ENCODE measurements at regions not wholly inside any gene's neighbourhood (a gene's known extent, or its start where the extent isn't known, plus 50 kb on each side); places are given as distances from the start of the nearest gene placed in this dataset.

GRCh38 chr14:71481021-71481654 lies 451.1 kb upstream of the RGS6 start:
- Histone ChIP-seq H3K9ac (ENCODE audit: low read length) (no peak overlapping the region), H3K36me3 (ENCODE audit: insufficient read depth, low read length) (no peaks in the 10 kb centered on the region), H3K9me2 (ENCODE audit: insufficient read depth, low read length) (no peaks in the 10 kb centered on the region), H3F3A (ENCODE audit: insufficient read depth, low read length, poor library complexity, severe bottlenecking) (no peaks in the 10 kb centered on the region), H3K4me3 (ENCODE audit: low read length) (no peak overlapping the region), H3K79me2 (replicated peaks; ENCODE audit: insufficient read depth, low read length) (no peaks in the 10 kb centered on the region), H3K27ac (ENCODE audit: low read length) (no peak overlapping the region), H4K20me1 (ENCODE audit: insufficient read depth) (no peaks in the 10 kb centered on the region), H3K9me3 (ENCODE audit: low read length) (no peaks in the 10 kb centered on the region), H3K27me3 (ENCODE audit: insufficient read depth, low read depth, low read length) (no peaks in the 10 kb centered on the region), H2AFZ (ENCODE audit: low read depth, low read length) (no peak overlapping the region), H3K4me2 (ENCODE audit: low read length) (no peak overlapping the region)
- TF ChIP-seq EZH2 (IDR thresholded peaks at IDR 0.05; ENCODE audit: borderline replicate concordance, insufficient read depth, low read length, poor library complexity, severe bottlenecking) (no peak), EP300 (conservative IDR thresholded peaks at IDR 0.05; ENCODE audit: poor library complexity, severe bottlenecking) (no peak), POLR2AphosphoS5 (IDR thresholded peaks at IDR 0.05) (no peak), MXI1 (conservative IDR thresholded peaks at IDR 0.05; ENCODE audit: poor library complexity, severe bottlenecking) (no peak), TAF1 (IDR thresholded peaks at IDR 0.05; ENCODE audit: low read depth) (no peak), REST (IDR thresholded peaks at IDR 0.05; ENCODE audit: borderline replicate concordance) (no peak), SMC3 (conservative IDR thresholded peaks at IDR 0.05; ENCODE audit: poor library complexity) (no peak)
- TF ChIP-seq, protein P1, sequence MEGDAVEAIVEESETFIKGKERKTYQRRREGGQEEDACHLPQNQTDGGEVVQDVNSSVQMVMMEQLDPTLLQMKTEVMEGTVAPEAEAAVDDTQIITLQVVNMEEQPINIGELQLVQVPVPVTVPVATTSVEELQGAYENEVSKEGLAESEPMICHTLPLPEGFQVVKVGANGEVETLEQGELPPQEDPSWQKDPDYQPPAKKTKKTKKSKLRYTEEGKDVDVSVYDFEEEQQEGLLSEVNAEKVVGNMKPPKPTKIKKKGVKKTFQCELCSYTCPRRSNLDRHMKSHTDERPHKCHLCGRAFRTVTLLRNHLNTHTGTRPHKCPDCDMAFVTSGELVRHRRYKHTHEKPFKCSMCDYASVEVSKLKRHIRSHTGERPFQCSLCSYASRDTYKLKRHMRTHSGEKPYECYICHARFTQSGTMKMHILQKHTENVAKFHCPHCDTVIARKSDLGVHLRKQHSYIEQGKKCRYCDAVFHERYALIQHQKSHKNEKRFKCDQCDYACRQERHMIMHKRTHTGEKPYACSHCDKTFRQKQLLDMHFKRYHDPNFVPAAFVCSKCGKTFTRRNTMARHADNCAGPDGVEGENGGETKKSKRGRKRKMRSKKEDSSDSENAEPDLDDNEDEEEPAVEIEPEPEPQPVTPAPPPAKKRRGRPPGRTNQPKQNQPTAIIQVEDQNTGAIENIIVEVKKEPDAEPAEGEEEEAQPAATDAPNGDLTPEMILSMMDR (IDR thresholded peaks at IDR 0.05; ENCODE audit: poor library complexity, severe bottlenecking) = no peak

DNA sequence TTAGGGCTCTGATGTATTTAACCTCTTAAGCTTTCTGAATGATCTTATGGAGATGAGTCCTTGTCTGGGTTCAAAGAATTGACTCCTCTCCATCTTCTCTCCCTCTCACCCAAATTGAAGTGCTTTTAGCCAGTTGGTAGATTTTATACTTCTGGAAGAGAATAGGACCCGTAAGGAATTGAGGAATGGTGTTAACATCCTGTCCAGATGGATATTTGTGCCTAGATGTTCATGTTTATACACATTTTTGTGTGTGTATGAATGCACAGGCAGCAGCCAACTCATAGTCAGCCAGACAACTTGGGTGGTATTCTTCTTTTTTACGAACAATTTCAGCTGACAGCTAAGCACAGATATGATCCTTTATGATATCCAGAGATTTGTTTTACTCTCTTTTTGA lies 449.6 kb upstream of the RGS6 start:
- no peaks in the 10 kb centered on the region for H3K9me2 ChIP-seq (ENCODE audit: insufficient read depth, low read length)
- H3K79me2 ChIP-seq (replicated peaks; ENCODE audit: insufficient read depth, low read length) = no peaks in the 10 kb centered on the region
- H3F3A ChIP-seq (ENCODE audit: insufficient read depth, low read length, poor library complexity, severe bottlenecking) = no peaks in the 10 kb centered on the region
- H3K36me3 ChIP-seq (ENCODE audit: insufficient read depth, low read length) = no peaks in the 10 kb centered on the region
- TF ChIP-seq POLR2AphosphoS5 (IDR thresholded peaks at IDR 0.05) (no peak), SMC3 (conservative IDR thresholded peaks at IDR 0.05; ENCODE audit: poor library complexity) (no peak), TAF1 (IDR thresholded peaks at IDR 0.05; ENCODE audit: low read depth) (no peak), RAD21 (conservative IDR thresholded peaks at IDR 0.05) (no peak), EP300 (conservative IDR thresholded peaks at IDR 0.05; ENCODE audit: poor library complexity, severe bottlenecking) (no peak), EZH2 (IDR thresholded peaks at IDR 0.05; ENCODE audit: borderline replicate concordance, insufficient read depth, low read length, poor library complexity, severe bottlenecking) (no peak), MXI1 (conservative IDR thresholded peaks at IDR 0.05; ENCODE audit: poor library complexity, severe bottlenecking) (no peak)
- TF ChIP-seq, protein P1 (IDR thresholded peaks at IDR 0.05; ENCODE audit: poor library complexity, severe bottlenecking) = no peak
- no peak overlapping the region for H3K27ac ChIP-seq (ENCODE audit: low read length)
- no peaks in the 10 kb centered on the region for H4K20me1 ChIP-seq (ENCODE audit: insufficient read depth)
- no peak overlapping the region for H2AFZ ChIP-seq (ENCODE audit: low read depth, low read length)
- no peak overlapping the region for H3K4me2 ChIP-seq (ENCODE audit: low read length)
- no peak overlapping the region for H3K9ac ChIP-seq (ENCODE audit: low read length)
- H3K9me3 ChIP-seq (ENCODE audit: low read length) = no peaks in the 10 kb centered on the region
- no peak overlapping the region for H3K4me3 ChIP-seq (ENCODE audit: low read length)
- H3K27me3 ChIP-seq (ENCODE audit: insufficient read depth, low read depth, low read length) = no peaks in the 10 kb centered on the region
